NCI-H446 (cell line): ENCODE measurements at regions not wholly inside any gene's neighbourhood (a gene's known extent, or its start where the extent isn't known, plus 50 kb on each side); places are given as distances from the start of the nearest gene placed in this dataset.
"Not testable (repeated sequence)": the region's sequence is repeated elsewhere in the genome, so short reads cannot be mapped to it uniquely, and the experiment has no call there.

Experiments used
- DNase-seq, 2 experiments: peaks; one replicate each; lab custom pipeline; 2025; lab: John Stamatoyannopoulos, UW

DNA sequence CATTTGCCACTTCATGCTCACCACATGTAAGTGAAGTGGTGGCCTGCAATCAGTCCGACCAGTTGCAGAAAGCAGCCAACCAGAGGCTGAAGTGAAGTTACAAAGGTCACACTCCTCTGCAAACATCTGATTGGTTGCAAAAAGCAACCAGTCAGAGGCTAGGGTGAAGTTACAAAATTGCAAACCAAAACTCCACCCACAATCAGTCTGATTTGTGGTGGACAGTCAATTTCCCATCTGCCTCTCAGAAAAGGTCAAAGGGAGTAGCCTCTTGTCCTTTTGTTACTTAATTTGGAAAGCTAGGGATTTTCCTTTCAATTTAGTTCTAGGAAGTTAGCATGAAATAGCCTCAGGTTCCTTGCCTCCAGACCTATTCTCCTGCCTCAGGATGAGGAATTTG lies 185.0 kb downstream of the UXS1 start:
- DNase-seq: no peak

DNA sequence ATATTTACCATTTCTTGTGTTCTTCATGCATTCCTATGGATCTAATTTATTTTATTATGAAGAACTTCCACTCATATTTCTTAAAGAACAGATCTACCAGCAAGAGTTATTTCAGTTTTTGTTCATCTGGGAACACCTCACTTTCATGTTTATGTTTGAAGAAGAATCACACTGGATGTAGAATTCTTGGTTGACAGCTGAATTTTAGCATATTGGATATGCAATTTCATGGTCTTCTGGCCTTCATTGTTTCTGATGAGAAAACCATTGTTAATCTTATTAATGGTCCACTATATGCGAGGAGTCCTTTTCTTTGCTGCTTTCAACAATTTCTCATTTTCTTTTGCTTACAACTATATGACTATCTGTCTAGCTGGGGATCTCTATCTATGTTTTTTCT lies 189.2 kb downstream of the UXS1 start:
- no peak for DNase-seq

DNA sequence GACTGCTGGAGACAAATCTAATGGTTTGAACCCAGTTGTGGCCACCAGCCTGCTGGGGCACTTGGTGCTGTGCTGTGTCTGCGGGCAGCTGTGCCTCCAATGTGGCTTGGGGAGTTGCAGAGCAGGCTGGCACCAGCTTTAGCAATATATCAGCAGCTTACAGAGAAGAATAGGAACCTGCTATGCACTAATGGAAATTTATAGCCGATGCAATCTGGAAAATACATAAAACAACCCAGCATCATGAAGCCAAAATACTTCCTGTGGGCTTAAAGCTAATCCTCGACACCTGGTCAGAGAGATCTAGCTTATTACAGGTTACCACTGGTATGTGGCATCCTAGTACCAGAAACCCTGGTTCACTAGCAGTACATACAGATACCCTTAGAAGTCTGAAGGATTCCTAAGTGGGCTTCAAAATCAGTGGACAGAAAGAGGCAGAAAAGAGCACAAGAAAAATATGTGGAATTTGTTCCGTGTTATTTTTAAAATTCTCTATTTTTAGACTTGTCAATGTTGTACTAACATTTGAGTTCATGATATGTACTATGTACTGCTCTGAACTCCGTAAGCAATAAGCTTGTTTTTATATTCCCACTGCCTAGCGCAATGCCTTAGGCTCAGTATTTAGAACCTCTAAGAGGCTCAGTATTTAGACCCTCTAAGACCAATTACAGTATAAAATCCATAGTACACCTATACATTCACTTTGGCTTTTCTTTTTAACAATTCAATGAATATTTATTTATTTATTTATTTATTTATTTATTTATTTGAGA lies 194.7 kb downstream of the UXS1 start:
- DNase-seq: no peak

DNA sequence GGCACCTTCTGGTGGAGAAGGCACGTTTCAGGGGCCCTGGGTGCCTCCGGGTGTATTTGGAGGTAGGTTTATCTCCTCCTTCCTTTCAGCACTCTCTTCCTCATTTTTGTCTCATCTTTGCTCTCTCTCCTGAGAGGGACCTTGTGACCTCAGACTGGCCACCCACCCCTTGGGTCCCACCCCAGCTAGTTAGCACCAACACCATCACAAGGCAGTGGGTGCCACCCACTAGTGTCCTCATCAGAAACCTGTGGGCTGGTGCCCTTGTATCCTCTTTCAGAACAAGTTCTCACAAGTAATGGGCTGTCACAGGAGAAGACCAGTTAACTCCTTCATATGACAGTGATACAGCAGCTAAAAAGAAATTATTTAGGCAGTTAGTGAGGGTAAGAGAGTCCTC lies 196.4 kb downstream of the UXS1 start:
- no peak for DNase-seq

DNA sequence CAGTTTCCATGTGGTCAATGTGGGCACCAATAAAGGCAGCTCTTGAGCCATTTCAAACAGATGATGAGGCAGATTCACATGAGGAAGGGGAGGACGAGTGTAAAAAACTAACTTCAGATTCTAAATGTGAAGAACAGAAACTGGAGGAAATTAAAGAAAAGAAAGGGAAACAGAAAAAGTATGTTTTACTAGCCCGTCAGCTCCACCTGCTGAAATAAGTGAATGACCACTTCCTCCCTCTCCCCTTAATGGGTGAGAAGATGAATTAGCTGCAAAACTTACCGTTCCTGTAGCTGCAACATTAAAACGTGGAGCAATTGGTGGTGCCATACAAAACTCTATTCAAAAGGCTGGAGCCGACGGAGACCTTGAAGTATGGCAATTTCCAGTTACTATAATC lies 203.5 kb downstream of the UXS1 start:
- DNase-seq: no peak

DNA sequence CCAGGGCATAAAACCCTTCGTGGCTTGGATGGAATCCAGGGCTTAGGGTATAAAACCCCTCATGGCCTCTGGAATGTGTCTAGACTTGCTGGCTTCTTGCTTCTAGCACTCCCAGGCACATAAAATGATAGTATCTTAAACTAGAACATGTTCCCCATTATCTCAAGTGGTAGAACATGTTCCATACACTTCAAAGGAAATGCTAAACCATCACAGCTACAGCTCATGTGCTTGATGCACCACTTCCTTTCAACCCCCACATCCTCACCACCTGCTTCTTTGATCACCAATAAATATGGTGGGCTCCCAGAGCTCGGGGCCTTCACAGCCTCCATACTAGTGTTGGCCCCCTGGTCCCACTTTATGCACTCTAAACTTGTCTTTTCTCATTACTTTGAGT lies 204.3 kb downstream of the UXS1 start:
- not testable (repeated sequence) for DNase-seq

DNA sequence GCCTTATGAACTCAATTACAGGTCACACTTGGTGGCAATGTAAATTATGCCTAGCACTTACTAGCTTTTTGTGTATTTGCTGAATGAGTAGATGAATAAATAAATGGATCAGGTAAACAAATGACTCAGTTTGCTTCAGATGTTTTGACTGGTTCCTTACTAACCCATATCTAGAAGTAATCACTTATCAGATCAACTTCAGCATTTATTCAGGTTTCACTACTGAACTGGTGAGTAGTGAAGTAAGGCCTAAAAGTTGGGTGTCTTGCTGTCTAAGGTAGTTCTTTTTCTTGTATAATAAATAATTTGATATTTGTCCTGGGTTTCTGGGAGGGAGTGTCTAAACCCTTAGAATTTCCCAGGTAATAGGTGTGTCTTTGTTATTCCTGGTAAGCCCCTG lies 205.0 kb downstream of the UXS1 start:
- no peak for DNase-seq

DNA sequence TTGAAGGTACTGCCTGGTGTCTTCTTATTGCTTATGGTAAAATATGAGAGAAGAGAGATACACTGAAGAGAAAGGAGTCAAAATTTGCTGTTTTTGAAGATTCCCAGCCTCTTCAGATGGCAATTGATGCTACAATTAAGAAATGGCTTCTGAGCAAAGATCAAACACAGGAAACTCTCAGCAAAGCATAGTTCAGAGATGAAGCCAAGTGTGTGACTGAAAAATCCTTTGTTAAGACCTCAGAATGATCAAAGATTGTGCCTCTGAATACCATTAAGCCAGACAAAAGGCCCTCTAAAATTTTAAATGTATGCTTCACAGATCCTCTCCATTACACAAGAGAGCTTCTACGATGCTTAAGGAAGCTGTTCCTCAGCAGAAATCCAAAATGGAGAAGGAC lies 216.3 kb downstream of the UXS1 start:
- DNase-seq: no peak

DNA sequence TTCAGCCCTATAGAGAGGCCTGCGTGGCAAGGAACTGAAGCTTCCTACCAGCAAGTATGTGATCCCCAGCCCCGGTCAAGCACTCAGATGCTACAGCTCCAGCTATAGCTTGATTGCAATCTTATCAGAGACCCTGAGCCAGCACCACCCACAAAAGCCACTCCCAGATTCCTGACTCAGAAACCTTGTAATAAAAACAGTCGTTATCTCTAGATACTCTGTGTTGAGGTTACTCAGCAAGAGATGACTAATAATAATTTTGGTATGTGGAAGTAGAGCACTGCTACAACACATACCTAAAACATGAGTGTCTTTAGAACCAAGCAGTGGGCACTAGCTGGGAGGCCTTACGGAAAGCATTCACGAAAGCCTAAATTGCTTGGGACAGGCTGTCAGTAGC lies 216.9 kb downstream of the UXS1 start:
- no peak for DNase-seq

DNA sequence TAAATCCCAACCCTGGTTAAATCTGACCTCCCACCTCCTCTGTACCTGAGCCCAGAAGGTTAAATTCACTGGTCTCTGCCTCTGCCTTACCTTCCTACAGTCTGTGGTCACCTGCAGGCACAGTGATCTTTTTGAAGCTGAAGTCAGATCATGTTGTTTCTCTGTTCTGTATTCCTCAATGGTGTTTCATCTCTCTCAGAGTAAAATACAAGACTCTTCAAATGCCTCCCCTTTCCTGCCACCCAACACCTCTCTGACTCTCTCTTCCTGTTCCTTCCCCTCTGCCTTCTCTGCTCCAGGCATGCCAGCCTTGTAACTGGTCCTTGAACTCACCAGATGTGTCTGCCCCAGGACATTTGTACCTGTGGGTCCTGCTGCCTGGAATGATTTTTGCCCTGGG lies 219.3 kb downstream of the UXS1 start:
- DNase-seq: no peak

DNA sequence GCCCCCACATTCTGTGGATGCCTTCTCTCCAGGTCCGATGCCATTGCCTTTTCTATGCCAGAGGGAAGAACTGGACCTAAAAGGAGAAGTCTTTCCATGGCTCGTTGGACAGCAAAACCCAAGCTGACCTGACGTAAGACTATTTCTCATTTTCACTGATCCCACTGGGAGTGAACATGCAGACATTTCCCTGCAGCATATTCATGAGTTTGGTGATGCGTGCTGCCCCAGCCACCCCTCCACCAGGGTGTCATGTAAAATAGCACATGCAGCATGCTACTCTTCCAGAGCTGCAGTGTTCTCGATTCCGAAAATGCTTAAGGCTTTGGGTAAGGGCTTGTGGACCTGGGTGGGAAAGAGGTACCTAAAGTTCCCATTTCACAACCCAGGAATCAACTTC lies 221.2 kb downstream of the UXS1 start:
- DNase-seq: no peak

DNA sequence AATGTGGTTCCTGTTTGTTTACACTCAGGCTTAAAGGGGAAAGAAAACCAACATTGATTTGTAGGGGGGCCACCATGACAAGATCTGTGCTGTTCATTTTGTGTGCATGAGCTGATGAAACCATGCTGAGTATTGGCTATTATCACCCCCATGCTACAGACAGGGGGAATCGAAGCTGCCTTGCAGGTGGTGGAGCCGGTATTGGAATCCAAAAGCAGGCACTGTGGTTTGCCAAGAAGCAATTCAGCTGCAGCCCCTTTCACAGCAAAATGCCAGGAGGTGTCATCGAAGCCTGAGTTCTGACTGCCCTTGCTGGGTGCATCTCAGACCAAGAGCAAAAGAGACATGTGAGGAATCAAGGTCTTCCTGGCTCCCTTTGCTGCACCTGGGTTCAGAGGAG lies 221.9 kb downstream of the UXS1 start:
- no peak for DNase-seq

DNA sequence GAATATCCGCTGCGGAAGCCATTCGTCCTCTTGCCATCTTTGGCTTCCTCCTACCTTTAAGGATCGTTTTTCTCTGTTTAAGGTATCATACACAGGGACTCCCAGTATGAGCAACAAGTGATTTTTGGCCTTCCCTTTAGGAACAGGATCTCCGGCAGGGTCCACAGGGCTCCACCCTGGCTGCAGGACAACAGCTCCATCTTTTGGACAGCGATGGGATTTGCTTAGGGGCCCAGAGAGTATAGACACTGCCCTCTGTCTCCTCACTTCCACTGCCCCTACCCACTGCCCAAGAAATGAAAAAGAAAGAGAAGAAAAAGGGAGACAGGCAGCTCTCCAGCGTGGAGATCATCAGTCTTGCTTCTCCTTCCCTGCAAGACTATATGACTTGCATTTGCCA lies 224.5 kb downstream of the UXS1 start:
- peak in 1 of 2 experiments; percentile 49 for DNase-seq

DNA sequence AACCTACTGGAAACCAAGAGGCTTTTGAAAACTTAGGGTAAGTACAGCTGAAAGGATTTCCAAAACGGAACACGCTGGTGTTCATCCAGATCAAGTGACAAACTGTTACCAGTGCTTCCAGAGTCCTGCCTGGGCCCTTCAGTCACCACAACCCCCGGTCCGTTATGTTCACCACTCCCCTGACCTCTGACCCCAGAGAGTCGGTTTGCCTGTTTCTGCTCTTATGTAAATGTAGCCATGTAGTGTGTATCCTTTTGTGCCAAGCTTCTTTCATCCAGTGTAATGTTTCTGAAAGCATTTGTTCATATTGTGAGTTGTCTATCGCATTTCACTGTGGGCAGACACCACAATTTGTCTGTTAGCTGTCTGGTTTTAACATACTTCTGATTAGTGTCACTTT lies 217.5 kb downstream of the NCK2 start:
- DNase-seq: no peak

DNA sequence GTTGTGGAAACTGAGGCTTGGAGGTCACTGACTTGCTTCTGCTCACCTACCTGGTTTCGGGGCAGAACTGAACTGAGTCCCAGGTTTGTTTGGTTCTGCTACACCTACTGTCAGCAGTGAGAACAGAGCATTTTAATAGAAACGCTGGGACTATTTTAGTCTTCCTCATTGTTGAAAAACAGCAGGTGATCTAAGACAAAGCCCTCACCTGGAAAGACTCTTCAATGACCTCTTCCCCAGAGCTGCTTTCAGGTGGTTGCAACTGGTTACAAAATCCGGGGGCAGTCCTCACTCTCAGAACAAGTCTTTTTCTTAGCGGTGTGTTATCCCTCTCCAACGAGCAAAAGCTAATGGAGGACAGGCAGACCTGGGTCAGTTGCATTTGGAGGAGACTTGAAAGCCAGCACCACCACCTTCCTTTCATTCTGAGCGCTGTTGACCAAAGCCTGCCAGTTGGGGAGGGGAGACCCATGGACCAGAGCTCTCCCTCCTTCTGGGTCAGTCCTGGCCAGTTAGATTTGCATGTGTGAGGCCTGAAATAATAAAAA lies 217.0 kb downstream of the NCK2 start:
- no peak for DNase-seq

DNA sequence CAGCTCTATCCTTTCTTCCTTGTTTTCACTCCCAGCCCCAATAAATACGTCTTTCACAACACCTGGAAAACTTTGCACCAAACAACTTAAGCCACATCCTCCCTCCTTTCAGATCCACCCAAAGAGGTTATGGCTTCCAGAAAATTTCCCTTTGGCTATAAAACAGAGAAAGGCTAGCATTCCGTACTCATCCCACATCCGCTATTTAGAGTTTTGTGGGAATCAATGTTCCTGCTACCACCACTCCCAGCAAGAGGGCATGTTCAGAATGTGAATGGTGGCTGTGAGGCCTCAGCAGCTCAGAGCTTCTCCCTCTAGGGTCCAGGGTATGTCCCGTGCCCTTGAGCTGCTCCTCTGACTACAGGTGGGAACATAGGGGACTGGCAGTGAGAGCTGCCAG lies 214.6 kb downstream of the NCK2 start:
- DNase-seq: no peak

DNA sequence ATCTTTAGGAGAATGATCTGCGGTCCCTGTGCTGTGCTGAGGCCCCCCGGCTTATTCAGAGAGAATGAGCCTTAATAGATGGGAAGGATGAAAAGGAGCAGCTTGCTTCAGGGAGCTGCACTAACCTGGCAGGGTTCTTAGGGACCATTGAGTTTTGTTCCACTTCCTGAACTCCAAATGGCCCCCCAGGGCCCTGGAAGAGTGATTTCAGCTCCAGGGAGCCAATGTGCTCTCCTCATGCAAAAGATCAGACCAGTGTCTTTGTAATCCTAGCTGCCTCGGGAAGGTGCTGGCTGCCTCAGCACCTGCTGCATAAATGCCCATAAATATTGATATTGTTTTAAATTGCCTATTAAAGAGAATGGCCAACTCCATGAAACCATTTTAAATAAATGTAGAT lies 210.2 kb downstream of the NCK2 start:
- no peak for DNase-seq

DNA sequence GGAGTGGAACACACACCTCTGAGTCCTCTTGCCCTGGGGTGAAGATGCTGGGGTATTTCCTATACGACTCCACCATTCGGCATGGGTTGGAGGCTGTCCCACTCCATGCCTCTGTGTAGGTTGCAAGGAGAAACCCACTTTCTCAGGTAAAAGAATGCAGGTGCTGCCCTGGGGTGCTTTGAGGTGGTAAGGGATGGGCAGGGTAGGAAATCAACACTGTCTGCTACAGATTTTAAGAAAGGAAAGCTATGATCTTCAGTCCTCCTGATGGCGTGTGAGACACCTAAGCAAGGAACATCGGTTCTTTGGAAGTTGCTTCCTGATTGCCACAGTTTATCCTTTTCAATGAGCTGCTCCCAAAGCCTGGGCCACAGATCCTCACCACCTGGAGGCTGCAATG lies 209.2 kb downstream of the NCK2 start:
- DNase-seq: no peak

DNA sequence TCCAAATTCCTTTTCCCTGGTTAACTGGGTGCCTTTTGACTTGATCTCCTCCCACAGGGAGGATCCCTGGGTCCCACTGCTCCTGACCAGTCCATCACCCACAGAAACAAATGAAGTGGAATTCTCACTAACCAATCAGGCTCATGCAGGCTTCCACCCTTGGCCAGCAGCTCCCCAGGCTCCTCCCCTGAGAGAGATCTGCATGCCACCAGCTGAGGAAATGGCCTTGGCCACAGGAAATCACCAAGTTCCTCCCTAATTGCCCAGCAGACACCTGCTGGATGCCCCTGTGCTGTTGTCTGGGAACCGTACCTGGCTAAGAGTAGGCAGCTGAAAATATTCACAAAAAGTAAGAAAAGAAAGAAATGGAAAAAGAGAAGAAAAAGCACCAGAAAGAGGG lies 207.4 kb downstream of the NCK2 start:
- no peak for DNase-seq

DNA sequence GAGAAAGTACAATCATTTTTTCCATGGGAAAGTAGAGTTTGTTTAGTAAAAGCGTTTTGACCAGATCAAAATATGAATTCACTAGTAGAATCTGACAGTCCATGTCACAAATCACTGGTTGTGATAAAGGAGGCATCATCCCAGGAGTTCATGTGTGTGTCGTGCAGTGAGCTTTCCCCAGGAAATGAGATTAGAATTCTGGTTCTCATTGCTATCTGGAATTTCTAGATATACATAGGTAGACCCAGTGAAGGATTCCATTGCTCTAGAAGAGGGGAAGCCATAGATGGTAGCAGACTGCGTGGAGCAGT lies 206.6 kb downstream of the NCK2 start:
- no peak for DNase-seq

DNA sequence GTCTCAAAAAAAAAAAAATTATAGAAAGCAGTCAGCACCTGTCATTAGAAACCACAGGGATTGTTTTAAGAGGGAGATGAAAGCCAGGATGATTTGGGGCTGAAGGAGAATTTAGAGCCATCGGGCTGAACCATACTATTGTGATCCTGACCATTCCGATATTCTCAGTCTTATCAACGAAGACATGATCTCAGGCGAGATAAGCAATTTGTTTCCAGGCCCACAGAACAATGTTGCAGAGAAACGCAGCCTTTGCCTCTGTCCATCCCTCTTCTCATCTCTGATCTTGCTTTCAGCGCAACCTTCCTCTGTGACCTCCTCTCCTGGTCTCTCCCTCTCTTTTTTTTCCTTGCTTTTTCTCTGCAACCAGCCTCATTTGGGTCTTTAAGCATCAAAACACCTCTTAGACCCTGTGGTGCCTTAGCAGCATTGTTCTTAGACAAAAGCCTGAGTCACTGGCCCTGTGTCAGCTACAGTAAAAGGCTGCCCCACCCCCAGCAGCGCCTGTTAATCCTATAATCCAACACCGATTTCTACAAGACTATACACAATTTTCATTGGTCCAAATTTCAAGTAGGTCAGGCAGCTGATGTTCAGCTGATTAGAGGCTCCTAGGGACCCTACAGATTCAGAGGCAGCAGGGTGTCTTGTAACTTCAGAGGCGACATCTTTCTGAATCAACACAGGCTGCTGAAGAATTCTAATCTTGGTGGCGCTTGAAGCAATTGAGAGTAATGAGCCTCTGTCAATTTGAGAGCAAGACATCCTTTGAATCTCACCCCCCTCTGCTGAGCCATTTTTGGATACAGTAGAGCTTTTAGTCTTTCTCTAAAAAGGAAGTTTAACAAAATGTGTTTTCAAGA lies 206.0 kb downstream of the NCK2 start:
- DNase-seq: no peak

DNA sequence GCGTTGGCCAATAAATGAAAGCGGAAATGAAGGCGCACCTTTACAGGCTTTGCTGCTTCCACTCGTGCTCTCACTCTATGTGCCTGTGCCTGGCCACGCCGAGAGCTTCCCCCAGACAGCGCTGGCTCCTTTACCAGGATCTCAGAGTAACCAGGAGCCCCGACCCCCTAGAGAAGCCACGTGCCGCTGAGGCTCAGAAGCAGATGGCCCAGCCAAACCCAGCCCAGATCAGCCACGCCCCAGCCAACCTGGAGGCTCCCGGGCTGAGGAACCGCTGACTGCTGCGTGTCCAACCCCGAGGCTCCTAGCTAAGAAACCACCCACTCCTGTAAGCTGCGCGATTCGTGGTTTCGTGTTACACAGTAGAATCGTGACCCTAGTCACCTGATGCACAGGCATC lies 199.3 kb downstream of the NCK2 start:
- DNase-seq: no peak
